RWPE2 (cell line): ENCODE measurements at regions not wholly inside any gene's neighbourhood (a gene's known extent, or its start where the extent isn't known, plus 50 kb on each side); places are given as distances from the start of the nearest gene placed in this dataset.

Experiments used
- ATAC-seq: fragments of 200-7000 bp; cut with Tn5 transposase; 3 replicates; pipeline ENCODE4 v1.9.1; 2021; ENCODE audit warnings: low read depth
- DNase-seq: peaks from one replicate; pipeline ENCODE4 v3.0.0-alpha.2; 2020; ENCODE audit warnings: low spot score
- H3K27ac ChIP-seq: fragments of 450-650 bp; 2 replicates; pipeline ENCODE4 v1.5.1; 2017; ENCODE audit warnings: mild to moderate bottlenecking; ENCODE audit not compliant: poor library complexity, severe bottlenecking
- H3K27me3 ChIP-seq: fragments of 250-450 bp; sonication (Bioruptor Pico); 2 replicates; pipeline ENCODE4 v1.5.1; 2021; ENCODE audit warnings: mild to moderate bottlenecking, moderate library complexity; ENCODE audit not compliant: insufficient read depth, poor library complexity, severe bottlenecking
- H3K36me3 ChIP-seq: fragments of 250-450 bp; sonication (Bioruptor Pico); 2 replicates; pipeline ENCODE4 v1.5.1; 2020; ENCODE audit warnings: low read depth, mild to moderate bottlenecking, moderate library complexity
- H3K4me1 ChIP-seq: fragments of 250-450 bp; sonication (Bioruptor Pico); 2 replicates; pipeline ENCODE4 v1.5.1; 2021; ENCODE audit warnings: mild to moderate bottlenecking, moderate library complexity; ENCODE audit not compliant: insufficient read depth, poor library complexity, severe bottlenecking
- H3K4me3 ChIP-seq: fragments of 250-450 bp; sonication (Bioruptor Pico); 2 replicates; pipeline ENCODE4 v1.5.1; 2021; ENCODE audit warnings: mild to moderate bottlenecking, moderate library complexity; ENCODE audit not compliant: severe bottlenecking
- H3K9me3 ChIP-seq: fragments of 250-450 bp; sonication (Bioruptor Pico); 2 replicates; pipeline ENCODE4 v1.5.1; 2021; ENCODE audit warnings: mild to moderate bottlenecking, moderate library complexity; ENCODE audit not compliant: severe bottlenecking
- TF ChIP-seq, protein P1 (sequence below): fragments of 450-650 bp; IDR thresholded peaks from one replicate; pipeline ENCODE4 v1.5.1; 2017; ENCODE audit warnings: mild to moderate bottlenecking, moderate library complexity; ENCODE audit not compliant: poor library complexity, severe bottlenecking

DNA sequence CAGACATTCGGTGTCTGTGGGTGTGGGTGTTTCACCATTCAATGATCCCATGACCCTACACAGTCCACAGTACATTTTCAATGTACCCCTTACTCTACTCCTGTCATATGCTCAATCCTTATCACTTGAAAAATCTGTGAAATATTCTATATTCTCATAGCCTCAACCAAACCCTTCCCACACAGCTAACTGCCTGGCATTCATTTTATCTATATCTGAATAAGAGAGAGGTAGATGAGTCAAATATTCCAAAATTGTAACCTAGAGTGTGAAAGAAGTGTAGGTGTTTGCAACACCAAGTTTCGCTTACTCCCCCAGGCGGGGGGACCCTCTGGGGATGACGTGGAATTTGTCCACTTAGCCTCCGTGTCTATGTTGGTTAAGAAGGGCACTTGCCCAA, 354.8 kb downstream of the ETS1 start:
- DNase-seq (no peak), ATAC-seq (no peak)
- no peak overlapping the region for H3K27ac ChIP-seq
- H3K36me3 ChIP-seq, result no peaks in the 10 kb centered on the region
- no peaks in the 10 kb centered on the region for H3K9me3 ChIP-seq
- no peak overlapping the region for H3K4me3 ChIP-seq
- H3K27me3 ChIP-seq, result no peaks in the 10 kb centered on the region
- H3K4me1 ChIP-seq, result no peaks in the 10 kb centered on the region
- TF ChIP-seq, protein P1, sequence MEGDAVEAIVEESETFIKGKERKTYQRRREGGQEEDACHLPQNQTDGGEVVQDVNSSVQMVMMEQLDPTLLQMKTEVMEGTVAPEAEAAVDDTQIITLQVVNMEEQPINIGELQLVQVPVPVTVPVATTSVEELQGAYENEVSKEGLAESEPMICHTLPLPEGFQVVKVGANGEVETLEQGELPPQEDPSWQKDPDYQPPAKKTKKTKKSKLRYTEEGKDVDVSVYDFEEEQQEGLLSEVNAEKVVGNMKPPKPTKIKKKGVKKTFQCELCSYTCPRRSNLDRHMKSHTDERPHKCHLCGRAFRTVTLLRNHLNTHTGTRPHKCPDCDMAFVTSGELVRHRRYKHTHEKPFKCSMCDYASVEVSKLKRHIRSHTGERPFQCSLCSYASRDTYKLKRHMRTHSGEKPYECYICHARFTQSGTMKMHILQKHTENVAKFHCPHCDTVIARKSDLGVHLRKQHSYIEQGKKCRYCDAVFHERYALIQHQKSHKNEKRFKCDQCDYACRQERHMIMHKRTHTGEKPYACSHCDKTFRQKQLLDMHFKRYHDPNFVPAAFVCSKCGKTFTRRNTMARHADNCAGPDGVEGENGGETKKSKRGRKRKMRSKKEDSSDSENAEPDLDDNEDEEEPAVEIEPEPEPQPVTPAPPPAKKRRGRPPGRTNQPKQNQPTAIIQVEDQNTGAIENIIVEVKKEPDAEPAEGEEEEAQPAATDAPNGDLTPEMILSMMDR, result no peak

DNA sequence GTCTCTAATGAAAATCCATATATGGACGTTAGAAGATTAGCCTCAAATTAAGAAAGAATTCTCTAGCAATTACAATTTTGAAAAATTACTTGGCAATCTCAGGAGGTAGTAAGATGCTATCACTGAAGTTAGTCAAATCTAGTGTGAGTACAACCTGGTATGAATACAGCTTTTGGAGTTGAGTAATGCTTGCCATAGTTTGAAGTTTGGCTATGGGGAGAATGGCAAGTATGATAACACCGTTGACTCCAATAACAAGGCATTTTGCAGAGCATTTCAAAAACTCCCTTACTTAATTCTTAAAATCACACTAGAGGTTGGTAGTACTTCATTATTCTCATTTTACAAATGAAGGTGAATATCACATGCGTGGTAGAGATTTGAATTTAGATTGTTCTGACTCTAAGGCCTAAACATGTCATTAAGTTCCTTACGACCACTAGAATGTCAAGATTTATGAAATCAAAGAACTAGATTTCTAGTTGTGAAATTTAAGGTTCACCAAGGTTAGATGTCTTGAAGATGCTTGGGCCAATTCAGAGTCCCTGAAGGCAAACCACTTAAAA, 355.4 kb downstream of the ETS1 start:
- ATAC-seq (no peak), DNase-seq (no peak)
- Histone ChIP-seq H3K27ac (no peak overlapping the region), H3K4me3 (no peak overlapping the region), H3K4me1 (no peaks in the 10 kb centered on the region), H3K9me3 (no peaks in the 10 kb centered on the region), H3K27me3 (no peaks in the 10 kb centered on the region), H3K36me3 (no peaks in the 10 kb centered on the region)
- TF ChIP-seq, protein P1, result no peak

DNA sequence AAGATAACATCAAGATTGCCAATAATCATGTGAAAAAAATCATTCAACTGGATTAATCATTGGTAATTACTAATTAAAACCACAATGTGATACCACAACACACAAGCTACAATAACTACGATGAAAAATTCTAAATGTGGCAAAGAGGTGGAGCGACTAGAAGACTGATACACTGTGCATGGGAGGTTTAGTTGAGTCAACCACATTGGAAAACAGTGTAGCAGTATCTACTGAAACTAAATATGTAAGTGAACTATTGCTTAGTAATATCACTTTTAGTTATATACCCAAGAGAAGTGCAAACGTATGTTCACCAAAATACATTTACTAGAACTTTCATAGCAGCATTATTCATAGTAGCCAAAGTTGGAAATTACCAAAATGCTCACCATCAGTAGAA, 359.9 kb downstream of the ETS1 start:
- ATAC-seq (no peak), DNase-seq (no peak)
- Histone ChIP-seq H3K36me3 (no peaks in the 10 kb centered on the region), H3K27ac (no peak overlapping the region), H3K9me3 (peaks cover 6% of the 10 kb centered on the region), H3K4me1 (no peaks in the 10 kb centered on the region), H3K4me3 (no peak overlapping the region), H3K27me3 (no peaks in the 10 kb centered on the region)
- TF ChIP-seq, protein P1, result no peak

DNA sequence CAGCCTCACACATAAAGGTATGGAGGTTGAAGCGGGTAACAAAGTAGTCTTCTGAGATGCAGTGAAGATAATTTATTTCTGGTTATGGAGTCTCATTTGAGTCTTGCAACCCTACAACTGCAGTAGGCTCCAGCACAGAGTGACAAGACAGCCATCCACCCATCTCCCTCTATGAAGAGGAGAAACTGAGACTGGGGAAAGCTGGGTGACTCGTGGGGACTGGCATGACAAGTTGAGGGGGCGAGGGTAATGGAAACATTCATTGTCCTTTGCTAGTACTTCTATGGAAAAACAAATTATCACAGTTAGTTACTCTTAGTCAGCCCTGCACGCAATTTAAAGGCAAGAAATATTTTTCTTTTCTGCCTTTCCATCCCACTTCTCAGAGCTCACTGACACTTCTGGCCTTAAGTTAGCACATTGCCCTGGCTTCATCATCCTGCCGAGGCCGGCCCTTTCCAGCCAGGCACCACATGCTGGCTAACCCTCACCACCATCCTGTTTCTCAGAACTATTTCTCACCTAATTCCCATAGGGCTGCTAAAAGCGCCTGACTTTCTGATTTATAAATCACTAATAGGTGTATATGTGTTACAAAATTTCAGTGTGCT, 361.1 kb downstream of the ETS1 start:
- no peaks in the 10 kb centered on the region for H3K36me3 ChIP-seq
- H3K9me3 ChIP-seq, result peaks cover 6% of the 10 kb centered on the region
- H3K27me3 ChIP-seq, result no peaks in the 10 kb centered on the region
- no peak overlapping the region for H3K4me3 ChIP-seq
- TF ChIP-seq, protein P1, result no peak
- ATAC-seq (no peak), DNase-seq (no peak)
- H3K27ac ChIP-seq, result no peak overlapping the region
- no peaks in the 10 kb centered on the region for H3K4me1 ChIP-seq

DNA sequence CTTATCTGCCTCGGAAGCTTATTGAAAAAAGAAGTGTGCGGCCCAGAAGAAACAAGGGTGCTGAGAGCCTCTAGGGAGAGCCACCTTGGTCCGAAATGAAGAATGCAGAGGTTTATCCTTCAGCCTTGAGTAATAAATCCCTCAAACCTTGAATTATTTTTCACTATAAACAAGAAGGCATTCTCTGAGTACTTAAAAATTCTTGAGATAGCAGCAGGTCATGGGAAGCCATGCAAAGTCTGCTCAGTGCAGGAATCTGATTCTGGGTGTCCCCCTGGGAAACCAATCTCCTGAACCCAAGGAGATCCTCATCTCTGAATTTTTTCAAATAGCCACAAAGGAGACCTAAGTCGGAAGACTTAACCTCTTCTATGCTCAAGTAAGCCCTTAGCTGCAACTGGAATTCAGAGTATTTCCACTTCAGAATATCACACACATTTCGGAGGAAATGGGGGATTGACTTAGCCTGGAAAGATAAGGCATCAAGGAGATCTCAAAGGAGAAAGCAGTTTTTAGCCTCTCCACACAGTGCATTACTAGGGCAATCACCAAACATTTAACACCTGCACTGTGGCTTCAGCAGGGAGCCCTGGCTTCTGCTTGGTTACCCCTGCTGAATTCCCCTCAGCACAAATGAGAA, 365.0 kb downstream of the ETS1 start:
- TF ChIP-seq, protein P1, result no peak
- DNase-seq (no peak), ATAC-seq (no peak)

More for the DNA sequence above, 365.0 kb downstream of the ETS1 start:
- Histone ChIP-seq H3K36me3 (no peaks in the 10 kb centered on the region), H3K27ac (no peak overlapping the region), H3K4me1 (no peaks in the 10 kb centered on the region), H3K4me3 (no peak overlapping the region), H3K9me3 (peaks cover 6% of the 10 kb centered on the region), H3K27me3 (no peaks in the 10 kb centered on the region)
